22Rv1 (cell line): ENCODE measurements at regions not wholly inside any gene's neighbourhood (a gene's known extent, or its start where the extent isn't known, plus 50 kb on each side); places are given as distances from the start of the nearest gene placed in this dataset.
"Not testable (repeated sequence)": the region's sequence is repeated elsewhere in the genome, so short reads cannot be mapped to it uniquely, and the experiment has no call there.

Experiments
- H3K27ac ChIP-seq: fragments of 450-650 bp; 2 replicates; pipeline ENCODE4 v1.5.1; 2017
- ZFX ChIP-seq: fragments of 450-650 bp; IDR thresholded peaks from 2 replicates; pipeline ENCODE4 v1.6.1; 2017; ENCODE audit warnings: antibody characterized with exemption, borderline replicate concordance
- TF ChIP-seq, protein P1 (sequence below): fragments of 450-650 bp; IDR thresholded peaks from 2 replicates; pipeline ENCODE4 v1.5.1; 2017; ENCODE audit warnings: mild to moderate bottlenecking

DNA sequence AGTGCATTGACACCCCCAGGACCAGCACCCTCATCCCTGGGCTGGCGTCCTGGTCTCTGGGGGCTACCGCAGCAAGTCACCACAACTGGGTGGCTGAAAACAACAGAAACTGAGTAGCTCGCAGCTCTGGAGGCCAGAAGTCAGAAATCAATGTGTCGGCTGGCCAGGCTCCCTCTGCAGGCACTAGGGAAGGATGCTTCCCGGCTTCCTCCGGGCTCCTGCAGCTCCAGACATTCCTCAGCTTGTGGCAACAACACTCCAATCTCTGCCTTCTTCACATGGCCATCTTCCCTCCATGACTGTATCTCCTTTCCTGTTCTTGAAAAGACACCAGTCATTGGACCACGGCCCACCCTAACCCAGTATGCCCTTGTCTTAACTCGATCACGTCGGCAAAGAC lies 224.2 kb downstream of the NPHP4 start:
- TF ChIP-seq ZFX = no peak
- TF ChIP-seq, protein P1, sequence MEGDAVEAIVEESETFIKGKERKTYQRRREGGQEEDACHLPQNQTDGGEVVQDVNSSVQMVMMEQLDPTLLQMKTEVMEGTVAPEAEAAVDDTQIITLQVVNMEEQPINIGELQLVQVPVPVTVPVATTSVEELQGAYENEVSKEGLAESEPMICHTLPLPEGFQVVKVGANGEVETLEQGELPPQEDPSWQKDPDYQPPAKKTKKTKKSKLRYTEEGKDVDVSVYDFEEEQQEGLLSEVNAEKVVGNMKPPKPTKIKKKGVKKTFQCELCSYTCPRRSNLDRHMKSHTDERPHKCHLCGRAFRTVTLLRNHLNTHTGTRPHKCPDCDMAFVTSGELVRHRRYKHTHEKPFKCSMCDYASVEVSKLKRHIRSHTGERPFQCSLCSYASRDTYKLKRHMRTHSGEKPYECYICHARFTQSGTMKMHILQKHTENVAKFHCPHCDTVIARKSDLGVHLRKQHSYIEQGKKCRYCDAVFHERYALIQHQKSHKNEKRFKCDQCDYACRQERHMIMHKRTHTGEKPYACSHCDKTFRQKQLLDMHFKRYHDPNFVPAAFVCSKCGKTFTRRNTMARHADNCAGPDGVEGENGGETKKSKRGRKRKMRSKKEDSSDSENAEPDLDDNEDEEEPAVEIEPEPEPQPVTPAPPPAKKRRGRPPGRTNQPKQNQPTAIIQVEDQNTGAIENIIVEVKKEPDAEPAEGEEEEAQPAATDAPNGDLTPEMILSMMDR = no peak
- H3K27ac ChIP-seq = no peak overlapping the region

DNA sequence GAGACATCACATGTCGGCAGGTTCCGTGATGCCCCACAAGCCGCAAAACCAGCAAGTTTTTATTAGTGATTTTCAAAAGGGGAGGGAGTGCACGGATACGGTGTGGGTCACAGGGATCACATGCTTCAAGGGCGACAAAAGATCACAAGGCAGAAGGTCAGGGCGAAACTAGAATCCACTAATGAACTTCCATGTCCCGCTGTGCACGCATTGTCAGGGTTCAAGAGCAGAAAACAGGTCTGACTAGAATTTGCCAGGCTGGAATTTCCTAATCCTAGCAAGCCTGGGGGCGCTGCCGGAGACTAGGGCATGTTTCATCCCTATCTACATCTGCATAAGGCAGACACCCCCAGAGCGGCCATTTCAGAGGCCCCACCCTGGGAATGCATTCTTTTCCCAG lies 225.2 kb downstream of the NPHP4 start:
- not testable (repeated sequence) for H3K27ac ChIP-seq

DNA sequence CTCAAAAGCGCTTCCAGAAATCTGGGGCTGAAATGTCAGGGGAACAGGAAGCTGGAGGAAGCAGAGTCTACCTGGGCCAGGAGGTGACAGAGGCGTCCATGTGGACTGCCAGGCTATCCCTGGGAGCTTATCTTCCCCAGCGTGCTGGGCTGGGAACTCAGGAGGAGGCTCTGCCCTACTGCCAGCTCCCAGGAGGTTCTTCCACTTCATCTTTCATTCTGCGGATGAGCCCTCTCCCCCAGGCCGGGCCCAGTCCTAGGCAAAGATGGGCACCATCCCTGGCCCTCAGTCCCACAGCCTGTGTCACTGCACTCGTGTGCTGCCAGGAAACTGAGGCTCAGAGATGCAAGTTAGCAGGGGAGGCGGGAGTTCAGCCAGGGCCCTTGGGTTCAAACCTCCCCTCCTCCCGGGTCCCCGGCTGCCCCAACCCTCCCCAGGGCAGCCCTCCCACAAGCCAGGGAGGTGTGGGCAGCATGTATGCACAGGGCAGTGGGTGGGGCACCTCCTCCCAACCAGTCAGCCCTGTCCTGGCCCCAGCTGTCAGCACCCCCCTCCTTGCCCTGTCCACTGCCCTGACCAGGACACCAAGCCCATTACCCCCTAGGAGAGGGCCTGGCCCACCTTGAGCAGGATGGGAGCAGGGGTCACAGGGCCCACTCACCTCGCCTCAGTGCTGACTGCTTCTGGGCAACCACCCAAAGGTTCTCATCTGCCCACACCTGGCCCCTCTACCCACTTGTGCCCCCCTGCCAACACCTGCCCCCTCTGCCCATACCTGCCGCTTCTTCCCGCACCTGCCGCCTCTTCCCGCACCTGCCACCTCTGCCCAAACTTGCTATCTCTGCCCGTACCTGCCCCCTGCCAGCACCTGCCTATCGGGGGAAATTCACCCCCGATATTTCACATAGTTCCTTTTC lies 226.0 kb downstream of the NPHP4 start:
- H3K27ac ChIP-seq = no peak overlapping the region

DNA sequence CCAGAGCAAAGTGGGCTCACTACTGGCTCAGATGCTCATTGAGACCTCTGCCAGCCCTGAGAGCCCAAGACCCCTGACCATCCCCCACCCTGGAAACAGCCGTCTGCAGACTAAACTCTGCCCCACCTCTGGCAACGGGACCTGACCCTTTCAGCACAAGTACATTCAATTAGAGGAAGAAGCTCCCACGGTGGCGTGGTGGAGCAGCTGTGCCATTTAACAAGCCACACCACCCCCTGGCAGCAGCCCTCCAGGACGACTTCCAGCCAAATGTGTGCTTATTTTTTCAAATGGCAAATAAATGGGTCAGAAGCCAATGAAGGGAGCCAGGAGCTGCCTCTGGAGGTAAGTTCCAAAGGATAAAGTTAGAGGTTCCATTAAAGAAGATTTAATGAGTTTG lies 226.7 kb downstream of the NPHP4 start:
- no peak overlapping the region for H3K27ac ChIP-seq
- TF ChIP-seq, protein P1 = no peak
- no peak for TF ChIP-seq ZFX

More for the DNA sequence above, 226.0 kb downstream of the NPHP4 start:
- no peak for TF ChIP-seq ZFX
- TF ChIP-seq, protein P1 = no peak

DNA sequence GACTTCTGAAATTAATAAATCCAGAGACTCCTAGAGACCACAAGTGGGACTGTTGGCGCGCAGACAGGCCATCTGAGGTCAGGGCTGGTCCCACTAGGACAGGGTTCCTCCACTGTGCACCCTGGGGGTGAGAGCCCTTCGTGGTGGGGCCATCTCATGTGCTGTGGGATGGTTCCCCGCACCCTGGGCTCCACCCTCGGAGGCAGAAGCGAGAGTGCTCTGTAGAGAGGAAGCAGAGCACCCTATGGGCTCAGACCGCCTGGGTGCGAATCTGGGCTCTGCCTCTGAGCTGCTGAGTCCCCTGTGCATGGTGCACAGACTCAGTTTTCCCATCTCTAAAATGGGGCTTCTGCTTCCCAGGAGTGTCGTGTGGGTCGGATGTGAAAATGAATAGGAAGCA lies 227.3 kb downstream of the NPHP4 start:
- TF ChIP-seq ZFX = no peak
- TF ChIP-seq, protein P1 = no peak
- H3K27ac ChIP-seq = no peak overlapping the region

DNA sequence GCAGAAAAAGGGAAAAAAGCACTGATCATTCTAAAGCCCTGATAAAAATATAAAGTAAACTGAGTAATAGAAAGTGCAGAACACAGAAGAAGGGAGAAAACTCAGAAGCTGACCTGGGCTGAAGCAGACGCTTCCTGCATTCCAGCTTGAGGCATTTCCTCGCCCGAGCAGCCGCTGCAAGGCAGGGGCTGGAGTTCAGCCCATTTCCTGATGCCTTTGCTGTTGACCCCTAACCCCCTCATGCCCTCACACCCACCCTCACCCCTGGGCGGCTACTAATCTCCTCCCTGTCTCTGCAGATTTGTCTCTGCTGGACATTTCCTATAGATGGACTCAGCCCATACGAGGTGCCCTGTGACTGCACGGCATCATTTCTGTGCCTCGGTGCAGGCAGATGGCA lies 227.8 kb downstream of the NPHP4 start:
- H3K27ac ChIP-seq = no peak overlapping the region
- TF ChIP-seq ZFX = no peak
- TF ChIP-seq, protein P1 = no peak

DNA sequence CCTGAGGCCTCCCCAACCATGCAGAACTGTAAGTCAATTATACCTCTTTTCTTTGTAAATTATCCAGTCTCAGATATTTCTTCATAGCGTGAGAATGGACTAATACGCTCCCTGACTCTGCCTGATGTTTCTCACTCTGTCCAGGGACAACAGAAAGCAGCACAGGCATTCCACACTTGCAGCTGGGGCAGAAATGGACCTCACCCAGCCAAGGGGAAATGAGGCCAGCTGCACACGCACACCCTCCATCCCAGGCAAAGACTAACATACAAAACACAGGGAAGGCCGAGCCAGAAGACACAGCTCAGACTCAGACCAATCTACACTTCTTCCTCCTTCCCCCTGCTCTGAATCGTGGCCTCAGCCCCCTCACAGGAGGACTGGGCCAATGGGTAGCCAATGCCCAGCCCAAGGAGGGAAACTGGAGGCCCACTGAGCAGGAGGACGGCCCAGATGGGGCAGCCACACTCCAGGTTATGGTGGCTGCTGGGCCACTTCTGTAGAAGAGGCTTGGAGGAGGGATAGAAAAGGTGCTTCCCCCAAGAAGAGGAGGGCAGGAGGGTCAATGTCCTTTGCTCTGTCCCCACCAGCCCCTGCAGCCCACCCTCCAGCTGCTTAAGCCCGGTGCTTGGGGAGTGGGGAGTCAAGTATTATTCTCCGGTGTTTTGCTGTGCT lies 228.4 kb downstream of the NPHP4 start:
- TF ChIP-seq, protein P1 = no peak
- TF ChIP-seq ZFX = no peak
- no peak overlapping the region for H3K27ac ChIP-seq
